IPS DF 19.7 (cell line): ENCODE measurements at regions not wholly inside any gene's neighbourhood (a gene's known extent, or its start where the extent isn't known, plus 50 kb on each side); places are given as distances from the start of the nearest gene placed in this dataset.

Experiments
- DNase-seq: peaks from one replicate; pipeline ENCODE4 v3.0.0-alpha.2; 2013; ENCODE audit warnings: low read depth, low spot score

DNA sequence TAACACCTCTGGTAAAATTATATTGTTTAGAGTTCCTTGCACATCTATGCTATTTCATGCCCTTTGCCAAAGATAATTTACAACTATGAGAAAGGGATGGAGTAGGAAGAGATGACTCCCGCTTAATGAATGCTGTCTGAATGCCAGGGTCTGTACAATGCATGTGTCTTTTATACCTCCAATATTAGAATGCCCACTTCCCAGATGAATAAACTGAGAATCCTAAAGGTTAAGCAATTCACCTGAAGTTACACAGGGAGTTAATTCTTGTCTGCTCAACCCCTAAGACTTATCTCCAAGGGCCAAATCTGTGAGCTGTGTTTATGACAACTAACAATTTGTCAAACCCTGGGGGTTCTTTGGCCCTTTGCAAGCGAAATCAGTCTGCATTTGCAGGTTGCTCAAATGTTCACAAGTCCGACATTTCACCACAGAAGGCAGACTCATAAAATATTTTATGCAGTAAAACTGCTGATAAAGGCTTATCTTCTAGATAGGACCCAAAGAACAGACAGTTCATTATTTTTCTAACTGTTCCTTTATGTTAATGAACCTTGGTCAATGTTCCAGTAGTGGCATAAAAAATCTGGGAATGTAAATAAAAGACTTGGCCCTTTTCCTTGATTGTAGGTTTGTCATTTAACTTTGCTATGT is 50.2 kb upstream of the ATP1A1 start:
- no peak for DNase-seq
